ENCODE measurements at regions not wholly inside any gene's neighbourhood (a gene's known extent, or its start where the extent isn't known, plus 50 kb on each side); places are given as distances from the start of the nearest gene placed in this dataset.

DNA sequence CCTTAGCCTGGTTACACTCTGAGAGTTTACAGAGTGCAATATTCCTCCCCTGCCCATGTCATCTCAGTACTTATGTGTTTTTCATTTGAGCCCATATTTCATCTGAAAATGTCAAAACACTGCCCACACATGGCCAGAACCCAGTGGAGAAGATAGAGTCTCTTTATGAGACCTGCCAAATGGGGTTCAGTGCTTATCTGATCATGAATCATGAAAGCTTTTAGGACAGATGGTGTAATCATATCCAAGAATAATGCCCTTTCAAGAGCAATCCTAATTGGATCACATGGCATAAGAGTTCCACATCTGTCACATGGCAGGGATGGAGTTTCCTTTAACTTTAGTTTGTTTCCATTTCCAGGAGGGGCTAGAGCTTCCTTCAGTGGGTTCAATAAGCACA lies 77.2 kb upstream of the AGBL1 start:
- TF ChIP-seq, protein P1, sequence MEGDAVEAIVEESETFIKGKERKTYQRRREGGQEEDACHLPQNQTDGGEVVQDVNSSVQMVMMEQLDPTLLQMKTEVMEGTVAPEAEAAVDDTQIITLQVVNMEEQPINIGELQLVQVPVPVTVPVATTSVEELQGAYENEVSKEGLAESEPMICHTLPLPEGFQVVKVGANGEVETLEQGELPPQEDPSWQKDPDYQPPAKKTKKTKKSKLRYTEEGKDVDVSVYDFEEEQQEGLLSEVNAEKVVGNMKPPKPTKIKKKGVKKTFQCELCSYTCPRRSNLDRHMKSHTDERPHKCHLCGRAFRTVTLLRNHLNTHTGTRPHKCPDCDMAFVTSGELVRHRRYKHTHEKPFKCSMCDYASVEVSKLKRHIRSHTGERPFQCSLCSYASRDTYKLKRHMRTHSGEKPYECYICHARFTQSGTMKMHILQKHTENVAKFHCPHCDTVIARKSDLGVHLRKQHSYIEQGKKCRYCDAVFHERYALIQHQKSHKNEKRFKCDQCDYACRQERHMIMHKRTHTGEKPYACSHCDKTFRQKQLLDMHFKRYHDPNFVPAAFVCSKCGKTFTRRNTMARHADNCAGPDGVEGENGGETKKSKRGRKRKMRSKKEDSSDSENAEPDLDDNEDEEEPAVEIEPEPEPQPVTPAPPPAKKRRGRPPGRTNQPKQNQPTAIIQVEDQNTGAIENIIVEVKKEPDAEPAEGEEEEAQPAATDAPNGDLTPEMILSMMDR (IDR thresholded peaks at IDR 0.05; ENCODE audit: unreplicated experiment), result no peak
- Mint-ChIP-seq H3K36me3 (ENCODE audit: insufficient read depth, unreplicated experiment) (no peaks in the 10 kb centered on the region), H3K9me3 (ENCODE audit: unreplicated experiment) (no peaks in the 10 kb centered on the region), H3K4me3 (ENCODE audit: unreplicated experiment) (no peak overlapping the region), H3K27me3 (ENCODE audit: insufficient read depth, unreplicated experiment) (peaks cover 24% of the 10 kb centered on the region), H3K4me1 (ENCODE audit: insufficient read depth, unreplicated experiment) (no peaks in the 10 kb centered on the region), H3K27ac (ENCODE audit: low read depth, unreplicated experiment) (no peak overlapping the region)
- no TSS peak for BruUV-seq (replicated peaks)
- no peak for DNase-seq (ENCODE audit: unreplicated experiment)
- intact Hi-C loops (cut with micrococcal nuclease), result no loop called here
- ChIA-PET CTCF (interaction anchor here (0.6 to 1.1 kb wide), 4 partner anchors 46 to 1414 kb away, joined by 3 to 4 read pairs (median 3); no protein-coding TSS in a partner anchor), POLR2A (no interaction called here)

DNA sequence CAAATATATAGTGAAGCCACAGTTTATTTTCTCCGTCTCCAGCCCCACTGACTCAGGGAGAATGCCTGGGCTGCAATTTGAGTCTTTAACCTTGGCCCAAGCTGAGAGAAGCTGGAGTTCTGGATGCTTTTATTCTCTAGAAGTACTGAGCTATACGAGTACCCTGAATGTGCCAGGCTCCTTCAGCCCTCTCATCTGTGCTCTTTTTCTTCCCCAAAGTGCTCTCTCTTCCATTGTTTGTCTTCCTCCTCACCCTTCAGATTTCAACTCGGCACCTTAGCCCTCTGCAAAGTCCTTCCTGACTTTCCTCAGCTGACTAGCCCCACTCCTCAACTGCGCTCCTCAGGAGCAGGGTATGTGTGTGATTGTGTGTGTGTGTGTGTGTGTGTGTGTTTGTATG lies 75.6 kb upstream of the AGBL1 start:
- intact Hi-C loops (cut with micrococcal nuclease), result no loop called here
- POLR2A ChIA-PET, result no interaction called here
- CTCF ChIA-PET, result no interaction called here

DNA sequence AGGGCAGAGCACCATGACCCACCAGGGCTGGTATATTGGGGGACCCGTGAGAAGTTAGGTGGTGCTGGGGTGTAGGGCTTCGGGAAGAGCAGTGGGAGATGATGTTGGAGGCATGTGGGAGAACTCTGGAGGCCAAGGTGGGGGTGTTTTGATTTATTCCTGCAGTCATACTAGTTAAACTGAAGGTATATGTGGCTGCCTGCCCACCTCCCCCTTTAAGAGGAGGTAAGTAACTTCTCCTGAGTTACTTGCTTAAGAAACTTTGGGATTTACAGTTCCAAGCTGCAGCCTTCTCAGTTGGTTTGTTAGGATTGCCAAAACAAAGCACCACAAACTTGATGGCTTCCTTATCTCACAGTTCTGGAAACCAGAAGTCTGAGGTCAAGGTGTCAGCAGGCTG lies 73.1 kb upstream of the AGBL1 start:
- no peak for DNase-seq (ENCODE audit: unreplicated experiment)
- BruUV-seq (replicated peaks), result no TSS peak
- Mint-ChIP-seq H3K27me3 (ENCODE audit: insufficient read depth, unreplicated experiment) (peaks cover 11% of the 10 kb centered on the region), H3K4me3 (ENCODE audit: unreplicated experiment) (no peak overlapping the region), H3K36me3 (ENCODE audit: insufficient read depth, unreplicated experiment) (no peaks in the 10 kb centered on the region), H3K4me1 (ENCODE audit: insufficient read depth, unreplicated experiment) (no peaks in the 10 kb centered on the region), H3K9me3 (ENCODE audit: unreplicated experiment) (no peaks in the 10 kb centered on the region), H3K27ac (ENCODE audit: low read depth, unreplicated experiment) (no peak overlapping the region)
- TF ChIP-seq, protein P1 (IDR thresholded peaks at IDR 0.05; ENCODE audit: unreplicated experiment), result no peak
- intact Hi-C loops (cut with micrococcal nuclease), result no loop called here
- ChIA-PET POLR2A (no interaction called here), CTCF (no interaction called here)

More for the DNA sequence above, 75.6 kb upstream of the AGBL1 start:
- Mint-ChIP-seq H3K36me3 (ENCODE audit: insufficient read depth, unreplicated experiment) (no peaks in the 10 kb centered on the region), H3K9me3 (ENCODE audit: unreplicated experiment) (no peaks in the 10 kb centered on the region), H3K4me1 (ENCODE audit: insufficient read depth, unreplicated experiment) (no peaks in the 10 kb centered on the region), H3K27ac (ENCODE audit: low read depth, unreplicated experiment) (no peak overlapping the region), H3K4me3 (ENCODE audit: unreplicated experiment) (no peak overlapping the region), H3K27me3 (ENCODE audit: insufficient read depth, unreplicated experiment) (peaks cover 17% of the 10 kb centered on the region)
- no peak for DNase-seq (ENCODE audit: unreplicated experiment)
- no TSS peak for BruUV-seq (replicated peaks)
- TF ChIP-seq, protein P1 (IDR thresholded peaks at IDR 0.05; ENCODE audit: unreplicated experiment), result no peak

DNA sequence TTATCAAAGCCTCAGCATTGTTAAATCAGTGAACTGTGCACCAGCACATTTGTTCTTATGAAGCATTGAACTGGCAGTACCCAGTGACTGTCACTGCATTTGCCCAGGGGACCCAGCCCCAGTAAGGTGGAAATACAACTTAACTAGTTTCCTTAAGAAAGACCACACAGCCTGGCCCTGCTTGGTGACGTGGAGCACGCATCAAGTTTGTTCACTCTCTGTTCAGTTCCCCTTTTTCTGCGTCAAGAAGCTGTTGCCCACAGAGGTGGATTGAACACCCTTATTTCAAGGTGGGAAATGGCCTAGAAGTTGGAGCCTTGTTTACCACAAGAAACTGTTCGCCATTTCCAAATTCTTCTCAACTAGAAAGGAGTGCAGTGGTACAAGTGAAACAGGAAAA lies 69.9 kb upstream of the AGBL1 start:
- intact Hi-C loops (cut with micrococcal nuclease), result no loop called here
- peaks cover 14% of the 10 kb centered on the region for H3K27me3 Mint-ChIP-seq (ENCODE audit: insufficient read depth, unreplicated experiment)

More for the DNA sequence above, 69.9 kb upstream of the AGBL1 start:
- ChIA-PET POLR2A (no interaction called here), CTCF (no interaction called here)
- BruUV-seq (replicated peaks), result no TSS peak
- H3K4me3 Mint-ChIP-seq (ENCODE audit: unreplicated experiment), result no peak overlapping the region
- H3K4me1 Mint-ChIP-seq (ENCODE audit: insufficient read depth, unreplicated experiment), result no peaks in the 10 kb centered on the region
- DNase-seq (ENCODE audit: unreplicated experiment), result no peak
- no peaks in the 10 kb centered on the region for H3K36me3 Mint-ChIP-seq (ENCODE audit: insufficient read depth, unreplicated experiment)
- TF ChIP-seq, protein P1 (IDR thresholded peaks at IDR 0.05; ENCODE audit: unreplicated experiment), result no peak
- H3K9me3 Mint-ChIP-seq (ENCODE audit: unreplicated experiment), result no peaks in the 10 kb centered on the region
- H3K27ac Mint-ChIP-seq (ENCODE audit: low read depth, unreplicated experiment), result no peak overlapping the region

Data from MCF 10A (cell line).